ENCODE measurements at regions not wholly inside any gene's neighbourhood (a gene's known extent, or its start where the extent isn't known, plus 50 kb on each side); places are given as distances from the start of the nearest gene placed in this dataset.
"Not testable (repeated sequence)": the region's sequence is repeated elsewhere in the genome, so short reads cannot be mapped to it uniquely, and the experiment has no call there.

DNA sequence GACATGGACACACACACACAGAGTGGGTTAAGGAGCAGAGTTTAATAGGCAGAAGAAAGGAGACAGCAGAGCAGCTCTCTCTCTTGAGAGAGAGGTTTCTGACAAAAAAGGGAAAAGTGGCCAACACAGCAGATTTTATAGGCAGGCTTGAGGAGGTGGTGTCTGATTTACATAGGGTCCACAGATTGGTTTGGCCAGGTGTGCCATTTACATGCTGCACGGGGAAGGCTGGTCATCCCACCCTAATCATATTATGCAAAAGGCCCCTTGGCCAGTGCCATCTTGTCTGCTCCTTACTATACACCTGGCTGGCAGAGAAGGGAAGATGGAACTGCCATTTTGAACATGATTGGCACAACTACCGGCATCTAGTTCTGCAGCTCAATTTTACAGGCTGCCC, 240.8 kb downstream of the NPR3 start:
- Histone ChIP-seq H3K79me2 (ENCODE audit: low read length) (no peaks in the 10 kb centered on the region), H4K20me1 (ENCODE audit: insufficient read depth, low read length) (no peaks in the 10 kb centered on the region), H3K27me3 (ENCODE audit: low read depth, low read length) (no peaks in the 10 kb centered on the region), H3K4me2 (ENCODE audit: low read length) (no peak overlapping the region), H3K4me1 (ENCODE audit: low read length) (no peaks in the 10 kb centered on the region), H3K4me3 (ENCODE audit: low read length) (no peak overlapping the region), H3K9me3 (ENCODE audit: insufficient read depth, low read length) (no peaks in the 10 kb centered on the region), H2AFZ (ENCODE audit: low read depth, low read length) (no peak overlapping the region), H3K27ac (ENCODE audit: low read length) (no peak overlapping the region), H3K36me3 (replicated peaks; ENCODE audit: low read depth, low read length) (no peaks in the 10 kb centered on the region), H3K9ac (ENCODE audit: low read length) (no peak overlapping the region)
- TF ChIP-seq, protein P1, sequence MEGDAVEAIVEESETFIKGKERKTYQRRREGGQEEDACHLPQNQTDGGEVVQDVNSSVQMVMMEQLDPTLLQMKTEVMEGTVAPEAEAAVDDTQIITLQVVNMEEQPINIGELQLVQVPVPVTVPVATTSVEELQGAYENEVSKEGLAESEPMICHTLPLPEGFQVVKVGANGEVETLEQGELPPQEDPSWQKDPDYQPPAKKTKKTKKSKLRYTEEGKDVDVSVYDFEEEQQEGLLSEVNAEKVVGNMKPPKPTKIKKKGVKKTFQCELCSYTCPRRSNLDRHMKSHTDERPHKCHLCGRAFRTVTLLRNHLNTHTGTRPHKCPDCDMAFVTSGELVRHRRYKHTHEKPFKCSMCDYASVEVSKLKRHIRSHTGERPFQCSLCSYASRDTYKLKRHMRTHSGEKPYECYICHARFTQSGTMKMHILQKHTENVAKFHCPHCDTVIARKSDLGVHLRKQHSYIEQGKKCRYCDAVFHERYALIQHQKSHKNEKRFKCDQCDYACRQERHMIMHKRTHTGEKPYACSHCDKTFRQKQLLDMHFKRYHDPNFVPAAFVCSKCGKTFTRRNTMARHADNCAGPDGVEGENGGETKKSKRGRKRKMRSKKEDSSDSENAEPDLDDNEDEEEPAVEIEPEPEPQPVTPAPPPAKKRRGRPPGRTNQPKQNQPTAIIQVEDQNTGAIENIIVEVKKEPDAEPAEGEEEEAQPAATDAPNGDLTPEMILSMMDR (IDR thresholded peaks at IDR 0.05; ENCODE audit: low read depth, low read length): no peak
- TF ChIP-seq EZH2phosphoT487 (IDR thresholded peaks at IDR 0.05; ENCODE audit: low read depth): no peak

DNA sequence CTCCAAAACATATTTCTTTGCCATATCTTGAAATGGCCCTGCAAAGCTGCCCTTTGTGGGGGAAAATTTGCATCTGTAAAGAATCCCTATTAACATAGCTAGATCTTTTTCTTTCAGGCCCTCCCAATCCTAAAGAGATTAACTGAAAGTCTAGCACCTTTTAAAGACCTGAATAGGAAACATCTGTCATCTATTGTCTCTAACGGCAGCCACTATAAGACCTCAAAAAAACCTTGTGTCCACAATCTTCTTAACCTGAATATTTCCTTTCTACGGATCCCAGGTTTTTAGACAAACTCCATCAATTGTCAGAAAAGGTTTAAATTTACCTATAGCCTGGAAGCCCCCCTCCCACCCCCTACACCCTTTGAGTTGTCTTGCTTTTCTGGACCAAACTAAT, 241.3 kb downstream of the NPR3 start:
- not testable (repeated sequence) for H4K20me1 ChIP-seq (ENCODE audit: insufficient read depth, low read length); H3K9ac ChIP-seq (ENCODE audit: low read length); H3K27ac ChIP-seq (ENCODE audit: low read length); H2AFZ ChIP-seq (ENCODE audit: low read depth, low read length); H3K4me1 ChIP-seq (ENCODE audit: low read length); H3K4me2 ChIP-seq (ENCODE audit: low read length); H3K4me3 ChIP-seq (ENCODE audit: low read length); H3K79me2 ChIP-seq (ENCODE audit: low read length); H3K27me3 ChIP-seq (ENCODE audit: low read depth, low read length); H3K36me3 ChIP-seq (replicated peaks; ENCODE audit: low read depth, low read length); H3K9me3 ChIP-seq (ENCODE audit: insufficient read depth, low read length)

DNA sequence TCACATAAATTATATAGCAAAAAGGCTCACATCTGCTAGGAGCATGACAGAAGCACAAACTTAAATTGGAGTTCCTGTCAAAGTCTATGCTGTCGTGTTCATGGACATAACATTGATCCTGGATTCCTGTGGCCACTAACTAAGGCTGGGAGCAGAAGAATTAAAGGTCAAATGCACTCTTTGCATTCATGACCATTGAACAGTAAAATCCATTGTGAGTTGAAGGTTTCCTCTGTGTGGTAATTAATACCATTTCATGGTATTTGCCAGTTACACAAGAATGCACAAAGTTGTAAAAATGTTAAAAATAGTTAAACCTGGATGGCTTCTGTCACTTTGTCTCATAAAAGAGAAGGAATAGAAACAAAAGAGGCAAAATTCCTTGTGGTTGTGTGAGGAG, 242.6 kb downstream of the NPR3 start:
- no peaks in the 10 kb centered on the region for H3K36me3 ChIP-seq (replicated peaks; ENCODE audit: low read depth, low read length)
- H3K27me3 ChIP-seq (ENCODE audit: low read depth, low read length): no peaks in the 10 kb centered on the region
- no peak for TF ChIP-seq EZH2phosphoT487 (IDR thresholded peaks at IDR 0.05; ENCODE audit: low read depth)
- TF ChIP-seq, protein P1 (IDR thresholded peaks at IDR 0.05; ENCODE audit: low read depth, low read length): no peak

DNA sequence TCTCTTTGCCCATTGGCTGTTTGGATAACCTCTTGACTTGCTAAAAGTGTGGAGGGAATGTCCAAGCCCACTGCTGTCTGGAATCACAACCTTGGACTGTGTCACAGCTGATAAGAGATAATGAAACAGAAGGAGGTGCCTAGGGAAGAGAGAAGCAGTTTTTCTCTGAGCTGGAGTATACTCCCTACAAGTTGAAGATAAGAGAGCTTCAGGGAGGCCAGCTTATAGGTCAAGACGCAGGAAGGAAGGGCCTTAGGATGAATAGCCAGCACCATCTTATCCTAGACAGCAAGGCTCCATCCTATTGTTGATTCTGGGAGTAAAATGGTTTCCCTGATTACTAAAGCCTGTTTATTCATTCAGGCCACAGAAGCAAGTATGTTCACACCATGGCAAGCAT, 244.7 kb downstream of the NPR3 start:
- Histone ChIP-seq H4K20me1 (ENCODE audit: insufficient read depth, low read length) (no peaks in the 10 kb centered on the region), H3K27ac (ENCODE audit: low read length) (no peak overlapping the region), H2AFZ (ENCODE audit: low read depth, low read length) (no peak overlapping the region), H3K4me3 (ENCODE audit: low read length) (no peak overlapping the region), H3K36me3 (replicated peaks; ENCODE audit: low read depth, low read length) (no peaks in the 10 kb centered on the region), H3K9me3 (ENCODE audit: insufficient read depth, low read length) (no peaks in the 10 kb centered on the region), H3K4me1 (ENCODE audit: low read length) (no peaks in the 10 kb centered on the region), H3K79me2 (ENCODE audit: low read length) (no peaks in the 10 kb centered on the region), H3K9ac (ENCODE audit: low read length) (no peak overlapping the region), H3K27me3 (ENCODE audit: low read depth, low read length) (no peaks in the 10 kb centered on the region), H3K4me2 (ENCODE audit: low read length) (no peak overlapping the region)
- TF ChIP-seq EZH2phosphoT487 (IDR thresholded peaks at IDR 0.05; ENCODE audit: low read depth): no peak
- TF ChIP-seq, protein P1 (IDR thresholded peaks at IDR 0.05; ENCODE audit: low read depth, low read length): no peak

More for the DNA sequence above, 242.6 kb downstream of the NPR3 start:
- no peak overlapping the region for H2AFZ ChIP-seq (ENCODE audit: low read depth, low read length)
- no peak overlapping the region for H3K4me2 ChIP-seq (ENCODE audit: low read length)
- no peak overlapping the region for H3K27ac ChIP-seq (ENCODE audit: low read length)
- H4K20me1 ChIP-seq (ENCODE audit: insufficient read depth, low read length): no peaks in the 10 kb centered on the region
- H3K4me1 ChIP-seq (ENCODE audit: low read length): no peaks in the 10 kb centered on the region
- H3K9me3 ChIP-seq (ENCODE audit: insufficient read depth, low read length): no peaks in the 10 kb centered on the region
- no peaks in the 10 kb centered on the region for H3K79me2 ChIP-seq (ENCODE audit: low read length)
- H3K9ac ChIP-seq (ENCODE audit: low read length): no peak overlapping the region
- H3K4me3 ChIP-seq (ENCODE audit: low read length): no peak overlapping the region
